BJ (cell line): ENCODE measurements at regions not wholly inside any gene's neighbourhood (a gene's known extent, or its start where the extent isn't known, plus 50 kb on each side); places are given as distances from the start of the nearest gene placed in this dataset.

Source experiments
- CTCF ChIA-PET: fragments of 350-600 bp; formaldehyde crosslinking; extraction: SDS; loops from one replicate; lab custom pipeline; 2021; ENCODE audit warnings: antibody characterized with exemption, inconsistent platforms; lab: Yijun Ruan, JAX
- POLR2A ChIA-PET: fragments of 300-600 bp; sonication (Branson Sonifier 250); formaldehyde crosslinking; extraction: SDS; loops from one replicate; lab custom pipeline; 2021; ENCODE audit warnings: antibody characterized with exemption; lab: Charles Lee
- DNase-seq: peaks from one replicate; pipeline ENCODE4 v3.0.0-alpha.2; 2011; ENCODE audit warnings: low read depth
- H3K27me3 ChIP-seq: 2 replicates; pipeline ENCODE4 v1.6.0; 2011; ENCODE audit warnings: low read length; ENCODE audit not compliant: control insufficient read depth, insufficient read depth
- H3K36me3 ChIP-seq: 2 replicates; pipeline ENCODE4 v1.5.1; 2011; ENCODE audit warnings: low read length; ENCODE audit not compliant: control insufficient read depth, insufficient read depth
- H3K4me3 ChIP-seq: 2 replicates; pipeline ENCODE4 v1.5.1; 2011; ENCODE audit warnings: low read depth, mild to moderate bottlenecking, control low read depth, low read length
- TF ChIP-seq, protein P1 (sequence below): IDR thresholded peaks from 2 replicates; pipeline ENCODE4 v1.5.1; 2011; ENCODE audit warnings: low read depth, mild to moderate bottlenecking, control low read depth, inconsistent platforms, low read length, moderate library complexity; ENCODE audit not compliant: insufficient read depth

DNA sequence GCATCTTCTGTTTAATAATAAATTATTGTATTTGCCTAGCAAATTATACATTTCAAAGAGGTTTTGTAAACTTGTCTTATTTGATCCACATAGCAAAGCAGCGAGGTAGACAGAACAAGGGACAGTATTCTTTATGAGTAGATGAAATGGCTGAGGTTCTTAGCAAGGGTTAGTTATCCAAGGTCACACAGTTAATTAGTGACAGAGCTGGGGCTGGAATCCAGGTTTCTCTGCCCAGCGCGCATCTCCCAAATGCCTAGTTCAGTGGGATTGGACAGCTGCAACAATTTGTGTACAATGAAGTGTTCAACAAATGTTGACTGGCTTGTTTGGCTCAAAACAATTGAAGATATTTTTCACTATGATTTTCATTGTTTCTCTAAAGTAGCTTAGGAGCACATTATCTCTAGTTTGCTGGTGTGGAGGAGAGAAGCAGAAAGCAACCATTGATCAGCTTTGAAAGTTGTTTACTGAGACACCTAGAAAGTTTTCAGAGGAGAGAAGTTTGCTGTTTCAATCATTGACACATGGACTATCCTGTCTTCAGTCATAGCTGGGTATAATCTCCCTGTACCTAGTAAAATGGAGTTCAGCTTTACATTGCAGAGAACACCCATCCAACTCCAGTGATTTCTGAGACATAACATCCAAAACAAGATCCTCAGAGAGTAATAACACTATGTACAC is 270.6 kb downstream of the FAT3 start:
- DNase-seq: no peak
- ChIA-PET CTCF (interaction anchor here (1.1 kb wide), 1 partner anchor 17 kb away, joined by 3 read pairs; no protein-coding TSS in a partner anchor), POLR2A (no interaction called here)
- TF ChIP-seq, protein P1, sequence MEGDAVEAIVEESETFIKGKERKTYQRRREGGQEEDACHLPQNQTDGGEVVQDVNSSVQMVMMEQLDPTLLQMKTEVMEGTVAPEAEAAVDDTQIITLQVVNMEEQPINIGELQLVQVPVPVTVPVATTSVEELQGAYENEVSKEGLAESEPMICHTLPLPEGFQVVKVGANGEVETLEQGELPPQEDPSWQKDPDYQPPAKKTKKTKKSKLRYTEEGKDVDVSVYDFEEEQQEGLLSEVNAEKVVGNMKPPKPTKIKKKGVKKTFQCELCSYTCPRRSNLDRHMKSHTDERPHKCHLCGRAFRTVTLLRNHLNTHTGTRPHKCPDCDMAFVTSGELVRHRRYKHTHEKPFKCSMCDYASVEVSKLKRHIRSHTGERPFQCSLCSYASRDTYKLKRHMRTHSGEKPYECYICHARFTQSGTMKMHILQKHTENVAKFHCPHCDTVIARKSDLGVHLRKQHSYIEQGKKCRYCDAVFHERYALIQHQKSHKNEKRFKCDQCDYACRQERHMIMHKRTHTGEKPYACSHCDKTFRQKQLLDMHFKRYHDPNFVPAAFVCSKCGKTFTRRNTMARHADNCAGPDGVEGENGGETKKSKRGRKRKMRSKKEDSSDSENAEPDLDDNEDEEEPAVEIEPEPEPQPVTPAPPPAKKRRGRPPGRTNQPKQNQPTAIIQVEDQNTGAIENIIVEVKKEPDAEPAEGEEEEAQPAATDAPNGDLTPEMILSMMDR: no peak
- H3K36me3 ChIP-seq: no peaks in the 10 kb centered on the region
- no peaks in the 10 kb centered on the region for H3K27me3 ChIP-seq
- H3K4me3 ChIP-seq: no peak overlapping the region

DNA sequence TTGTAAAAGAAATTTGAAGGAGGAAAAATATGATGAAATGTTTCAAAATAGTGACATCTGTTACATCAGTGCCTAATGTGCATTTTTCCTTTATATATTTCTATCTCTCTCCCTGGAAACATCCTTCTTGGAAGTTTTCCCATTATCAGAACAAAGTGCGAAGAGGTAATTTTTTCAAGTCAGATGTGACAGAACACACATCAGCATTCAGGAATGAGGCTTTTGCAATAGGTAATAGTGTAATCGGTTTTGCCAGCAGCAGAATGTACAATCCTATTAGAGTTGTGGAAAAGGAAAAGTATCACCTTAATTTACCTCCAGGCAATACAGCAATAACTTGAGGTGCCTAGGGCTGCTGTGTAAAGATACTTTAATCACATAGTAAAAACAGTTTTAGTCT is 275.8 kb downstream of the FAT3 start:
- no peak for DNase-seq
- H3K27me3 ChIP-seq: no peaks in the 10 kb centered on the region
- H3K36me3 ChIP-seq: no peaks in the 10 kb centered on the region
- TF ChIP-seq, protein P1: no peak
- ChIA-PET CTCF (no interaction called here), POLR2A (no interaction called here)
- no peak overlapping the region for H3K4me3 ChIP-seq

DNA sequence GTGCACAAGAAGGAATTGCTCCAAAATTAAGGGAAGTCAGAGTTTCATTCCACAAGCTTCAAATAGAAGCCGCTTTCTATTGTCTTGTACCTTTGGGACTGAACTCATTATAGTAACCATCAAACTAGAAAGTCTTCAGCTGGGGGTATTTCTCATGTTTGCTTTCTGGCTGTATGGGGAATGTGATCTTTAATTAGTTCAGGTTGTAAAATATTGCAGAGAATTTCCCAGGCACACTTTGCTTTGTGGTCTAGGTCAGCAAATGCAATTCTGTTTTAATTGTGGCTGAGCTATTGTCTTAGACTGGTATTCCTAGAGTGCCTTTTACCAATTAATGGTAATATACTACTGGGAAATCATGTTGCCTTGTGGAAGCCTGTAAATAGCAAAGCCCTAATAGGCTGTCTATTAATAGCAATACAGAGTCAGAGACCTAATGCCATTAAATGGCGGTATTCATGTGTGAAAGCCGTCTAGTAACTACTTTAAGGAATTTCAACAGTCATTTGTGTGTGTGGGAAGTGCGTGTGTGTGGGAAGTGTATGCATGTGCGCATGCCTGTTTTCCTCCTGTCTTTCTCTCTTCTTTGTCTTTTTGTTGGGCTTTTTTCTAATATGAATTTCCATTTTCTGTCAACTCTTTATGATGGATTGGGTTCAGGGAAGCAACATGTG is 276.6 kb downstream of the FAT3 start:
- H3K27me3 ChIP-seq: no peaks in the 10 kb centered on the region
- TF ChIP-seq, protein P1: no peak
- no peak for DNase-seq
- CTCF ChIA-PET: no interaction called here
- H3K4me3 ChIP-seq: no peak overlapping the region
- no peaks in the 10 kb centered on the region for H3K36me3 ChIP-seq
- POLR2A ChIA-PET: no interaction called here

DNA sequence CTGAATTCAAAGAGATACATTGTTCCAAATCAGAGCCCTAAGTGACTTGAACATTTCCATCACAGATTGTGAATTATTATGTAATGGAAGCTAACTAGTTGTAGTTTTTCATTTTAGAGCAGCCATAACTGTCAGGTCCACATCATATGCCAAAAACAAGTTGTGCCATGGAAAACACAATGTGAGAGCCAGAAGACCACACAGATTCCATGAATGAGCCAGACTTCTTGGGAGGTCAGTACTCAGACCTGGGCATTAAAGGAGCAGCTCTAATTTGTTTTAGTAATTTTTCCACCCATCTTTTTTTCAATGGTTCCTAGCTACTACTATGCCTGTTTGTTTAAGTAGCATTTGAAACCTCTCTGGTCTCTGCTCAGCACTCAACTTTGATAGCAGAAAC is 279.4 kb downstream of the FAT3 start:
- Histone ChIP-seq H3K4me3 (no peak overlapping the region), H3K36me3 (no peaks in the 10 kb centered on the region), H3K27me3 (no peaks in the 10 kb centered on the region)
- DNase-seq: no peak
- TF ChIP-seq, protein P1: no peak
- ChIA-PET POLR2A (no interaction called here), CTCF (no interaction called here)

DNA sequence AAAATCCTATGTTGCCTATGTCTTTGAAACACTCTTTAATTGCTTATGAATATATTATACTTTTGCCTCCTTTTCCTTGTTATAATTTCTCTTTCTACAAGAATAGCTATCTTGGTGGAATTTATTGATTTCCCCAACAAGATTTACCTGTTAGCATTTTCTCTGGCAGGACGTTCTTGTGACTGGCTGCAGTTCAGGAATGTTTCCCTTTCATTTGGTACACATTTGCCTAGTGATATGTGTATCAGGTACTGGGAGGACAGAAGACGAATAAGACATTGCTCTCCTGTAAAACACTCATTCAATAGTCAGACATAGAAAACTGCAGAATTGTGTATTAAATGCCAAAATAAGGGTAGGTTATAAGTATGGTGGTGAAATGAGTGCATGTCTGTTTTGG is 279.9 kb downstream of the FAT3 start:
- CTCF ChIA-PET: no interaction called here
- POLR2A ChIA-PET: no interaction called here
- H3K27me3 ChIP-seq: no peaks in the 10 kb centered on the region
- TF ChIP-seq, protein P1: no peak
- DNase-seq: no peak
- no peak overlapping the region for H3K4me3 ChIP-seq
- no peaks in the 10 kb centered on the region for H3K36me3 ChIP-seq
